ENCODE measurements at regions not wholly inside any gene's neighbourhood (a gene's known extent, or its start where the extent isn't known, plus 50 kb on each side); places are given as distances from the start of the nearest gene placed in this dataset.

DNA sequence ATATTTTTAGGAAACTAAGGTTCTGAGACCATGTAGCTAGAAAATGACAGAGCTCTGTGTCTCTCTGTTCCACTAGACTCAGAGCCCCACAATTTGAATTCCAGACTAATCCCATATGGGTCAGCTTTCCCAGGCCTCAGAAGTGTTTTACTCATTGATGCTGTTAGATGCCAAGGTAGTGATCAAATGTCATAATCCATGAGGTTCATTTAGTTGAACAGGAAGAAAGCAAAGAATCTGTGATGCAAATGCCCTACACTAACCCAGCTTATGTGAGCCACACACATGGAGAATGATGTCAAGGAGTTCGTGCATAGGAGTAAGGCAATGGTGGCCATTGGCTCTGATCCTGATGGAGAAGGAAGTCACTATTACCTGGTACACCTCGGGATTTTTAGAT, 363.4 kb upstream of the RARB start:
- TF ChIP-seq CTCF (conservative IDR thresholded peaks at IDR 0.05 in 1 of 2, IDR thresholded peaks at IDR 0.05 in 1 of 2; ENCODE audit: extremely low read depth in 1 of 2, insufficient read depth in 1 of 2, low read depth in 1 of 2, low read length in 2 of 2), result no peak
- no peak for TF ChIP-seq EZH2 (IDR thresholded peaks at IDR 0.05; ENCODE audit: borderline replicate concordance, low read length)

Data from mammary epithelial cell (primary cell).